Panc1 (cell line): ENCODE measurements at regions not wholly inside any gene's neighbourhood (a gene's known extent, or its start where the extent isn't known, plus 50 kb on each side); places are given as distances from the start of the nearest gene placed in this dataset.
"Not testable (repeated sequence)": the region's sequence is repeated elsewhere in the genome, so short reads cannot be mapped to it uniquely, and the experiment has no call there.

ENCODE experiments used
- ATAC-seq: fragments of 200-7000 bp; cut with Tn5 transposase; 2 replicates; pipeline ENCODE4 v1.9.1; 2020; ENCODE audit warnings: mild to moderate bottlenecking, moderate library complexity
- BruUV-seq: library from RNA; stranded (reverse); fragments of 400-500 nt; replicated peaks from 2 replicates; lab custom pipeline; 2021; lab: Mats Ljungman, UMichigan
- CTCF ChIA-PET: fragments of 300-600 bp; sonication (Branson Sonifier 250); formaldehyde crosslinking; loops from one replicate; lab custom pipeline; 2022; ENCODE audit warnings: antibody characterized with exemption; lab: Charles Lee
- POLR2A ChIA-PET: fragments of 300-600 bp; sonication (Branson Sonifier 250); formaldehyde crosslinking; loops from one replicate; lab custom pipeline; 2022; ENCODE audit warnings: antibody characterized with exemption; lab: Charles Lee
- DNase-seq: peaks from one replicate; pipeline ENCODE4 v3.0.0-alpha.2; 2010; ENCODE audit warnings: low read depth, low spot score
- H3K27ac ChIP-seq: 2 replicates; pipeline ENCODE4 v1.5.1; 2011; ENCODE audit warnings: mild to moderate bottlenecking, low read length, inconsistent platforms
- H3K27me3 ChIP-seq: fragments of 200-500 bp; sonication (Bioruptor generic); 2 replicates; pipeline ENCODE4 v1.6.0; 2014; ENCODE audit warnings: low read length, inconsistent platforms; ENCODE audit not compliant: control insufficient read depth, insufficient read depth
- H3K36me3 ChIP-seq: fragments of 200-500 bp; sonication (Bioruptor generic); 2 replicates; pipeline ENCODE4 v1.5.1; 2014; ENCODE audit warnings: inconsistent platforms, mild to moderate bottlenecking, low read length, moderate library complexity; ENCODE audit not compliant: control insufficient read depth, insufficient read depth
- H3K4me1 ChIP-seq: 2 replicates; pipeline ENCODE4 v1.5.1; 2011; ENCODE audit warnings: inconsistent platforms, mild to moderate bottlenecking, low read length, moderate library complexity; ENCODE audit not compliant: control insufficient read depth, insufficient read depth
- H3K4me3 ChIP-seq, 2 experiments: 2 replicates each; pipeline ENCODE4 v1.5.1; 2011 to 2012; ENCODE audit warnings: low read depth in 2 of 2, low read length in 2 of 2, mild to moderate bottlenecking in 2 of 2, inconsistent platforms in 1 of 2, moderate library complexity in 1 of 2
- H3K9me3 ChIP-seq: fragments of 200-500 bp; sonication (Bioruptor generic); 2 replicates; pipeline ENCODE4 v1.5.1; 2014; ENCODE audit warnings: low read depth, mild to moderate bottlenecking, inconsistent platforms, low read length, moderate library complexity; ENCODE audit not compliant: control insufficient read depth, insufficient read depth
- POLR2AphosphoS5 ChIP-seq: IDR thresholded peaks from 2 replicates; pipeline ENCODE4 v1.6.1; 2012; ENCODE audit warnings: mild to moderate bottlenecking, low read depth, low read length, moderate library complexity
- SIN3A ChIP-seq: IDR thresholded peaks from 2 replicates; pipeline ENCODE4 v1.6.1; 2012; ENCODE audit warnings: low read depth, mild to moderate bottlenecking, low read length, moderate library complexity, borderline replicate concordance; ENCODE audit not compliant: insufficient read depth
- TCF7L2 ChIP-seq: IDR thresholded peaks from 2 replicates; pipeline ENCODE4 v1.6.1; 2011; ENCODE audit warnings: mild to moderate bottlenecking, low read depth, low read length, inconsistent platforms
- in situ Hi-C: cut with HindIII; loops from 2 replicates; pipeline ENCODE4 v1.10.0; 2016; ENCODE audit warnings: low sequenced_read_pairs, low pct_unique_long_range_greater_than_20kb
- intact Hi-C: fragments of 100-400 bp; cut with micrococcal nuclease; formaldehyde crosslinking; loops from one replicate; pipeline ENCODE4 v1.10.0; 2022; ENCODE audit not compliant: unreplicated experiment
- TF ChIP-seq, protein P1 (sequence below), 2 experiments: IDR thresholded peaks; 2 replicates each; pipeline ENCODE4 v1.6.1; 2011 to 2012; ENCODE audit warnings: low read depth in 2 of 2, control low read depth in 1 of 2, low read length in 1 of 2, mild to moderate bottlenecking in 1 of 2, moderate library complexity in 1 of 2; ENCODE audit not compliant: insufficient read depth in 1 of 2
- TF ChIP-seq, protein P2 (sequence below): fragments of 450-650 bp; IDR thresholded peaks from 2 replicates; pipeline ENCODE4 v1.5.1; 2017; ENCODE audit warnings: mild to moderate bottlenecking

DNA sequence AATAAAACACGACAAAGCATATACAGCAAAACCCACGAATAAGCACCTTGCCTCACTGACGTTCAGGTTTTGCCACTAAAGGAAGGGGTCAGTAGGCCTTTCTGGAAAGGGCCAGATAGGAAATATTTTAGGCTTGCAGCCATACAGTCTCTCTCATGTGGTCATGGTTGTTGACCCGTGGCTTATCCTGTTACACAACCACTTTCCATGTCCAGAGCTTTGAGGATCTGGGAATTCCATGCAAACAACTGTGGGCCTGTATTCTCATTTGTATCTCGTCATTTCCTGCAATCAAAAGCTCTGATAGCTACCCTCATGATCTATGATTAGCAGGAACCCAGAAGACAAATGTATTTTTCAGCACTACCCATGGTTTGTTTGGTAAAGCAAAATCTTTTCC lies 108.3 kb downstream of the DRD1 start:
- TF ChIP-seq, protein P1, sequence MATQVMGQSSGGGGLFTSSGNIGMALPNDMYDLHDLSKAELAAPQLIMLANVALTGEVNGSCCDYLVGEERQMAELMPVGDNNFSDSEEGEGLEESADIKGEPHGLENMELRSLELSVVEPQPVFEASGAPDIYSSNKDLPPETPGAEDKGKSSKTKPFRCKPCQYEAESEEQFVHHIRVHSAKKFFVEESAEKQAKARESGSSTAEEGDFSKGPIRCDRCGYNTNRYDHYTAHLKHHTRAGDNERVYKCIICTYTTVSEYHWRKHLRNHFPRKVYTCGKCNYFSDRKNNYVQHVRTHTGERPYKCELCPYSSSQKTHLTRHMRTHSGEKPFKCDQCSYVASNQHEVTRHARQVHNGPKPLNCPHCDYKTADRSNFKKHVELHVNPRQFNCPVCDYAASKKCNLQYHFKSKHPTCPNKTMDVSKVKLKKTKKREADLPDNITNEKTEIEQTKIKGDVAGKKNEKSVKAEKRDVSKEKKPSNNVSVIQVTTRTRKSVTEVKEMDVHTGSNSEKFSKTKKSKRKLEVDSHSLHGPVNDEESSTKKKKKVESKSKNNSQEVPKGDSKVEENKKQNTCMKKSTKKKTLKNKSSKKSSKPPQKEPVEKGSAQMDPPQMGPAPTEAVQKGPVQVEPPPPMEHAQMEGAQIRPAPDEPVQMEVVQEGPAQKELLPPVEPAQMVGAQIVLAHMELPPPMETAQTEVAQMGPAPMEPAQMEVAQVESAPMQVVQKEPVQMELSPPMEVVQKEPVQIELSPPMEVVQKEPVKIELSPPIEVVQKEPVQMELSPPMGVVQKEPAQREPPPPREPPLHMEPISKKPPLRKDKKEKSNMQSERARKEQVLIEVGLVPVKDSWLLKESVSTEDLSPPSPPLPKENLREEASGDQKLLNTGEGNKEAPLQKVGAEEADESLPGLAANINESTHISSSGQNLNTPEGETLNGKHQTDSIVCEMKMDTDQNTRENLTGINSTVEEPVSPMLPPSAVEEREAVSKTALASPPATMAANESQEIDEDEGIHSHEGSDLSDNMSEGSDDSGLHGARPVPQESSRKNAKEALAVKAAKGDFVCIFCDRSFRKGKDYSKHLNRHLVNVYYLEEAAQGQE (IDR thresholded peaks at IDR 0.05; ENCODE audit: insufficient read depth in 1 of 2, low read depth in 2 of 2, low read length in 1 of 2), result no peak
- TF ChIP-seq POLR2AphosphoS5 (no peak), TCF7L2 (no peak), SIN3A (no peak)
- TF ChIP-seq, protein P2, sequence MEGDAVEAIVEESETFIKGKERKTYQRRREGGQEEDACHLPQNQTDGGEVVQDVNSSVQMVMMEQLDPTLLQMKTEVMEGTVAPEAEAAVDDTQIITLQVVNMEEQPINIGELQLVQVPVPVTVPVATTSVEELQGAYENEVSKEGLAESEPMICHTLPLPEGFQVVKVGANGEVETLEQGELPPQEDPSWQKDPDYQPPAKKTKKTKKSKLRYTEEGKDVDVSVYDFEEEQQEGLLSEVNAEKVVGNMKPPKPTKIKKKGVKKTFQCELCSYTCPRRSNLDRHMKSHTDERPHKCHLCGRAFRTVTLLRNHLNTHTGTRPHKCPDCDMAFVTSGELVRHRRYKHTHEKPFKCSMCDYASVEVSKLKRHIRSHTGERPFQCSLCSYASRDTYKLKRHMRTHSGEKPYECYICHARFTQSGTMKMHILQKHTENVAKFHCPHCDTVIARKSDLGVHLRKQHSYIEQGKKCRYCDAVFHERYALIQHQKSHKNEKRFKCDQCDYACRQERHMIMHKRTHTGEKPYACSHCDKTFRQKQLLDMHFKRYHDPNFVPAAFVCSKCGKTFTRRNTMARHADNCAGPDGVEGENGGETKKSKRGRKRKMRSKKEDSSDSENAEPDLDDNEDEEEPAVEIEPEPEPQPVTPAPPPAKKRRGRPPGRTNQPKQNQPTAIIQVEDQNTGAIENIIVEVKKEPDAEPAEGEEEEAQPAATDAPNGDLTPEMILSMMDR, result no peak
- Histone ChIP-seq H3K9me3 (no peaks in the 10 kb centered on the region), H3K4me1 (no peaks in the 10 kb centered on the region), H3K36me3 (no peaks in the 10 kb centered on the region), H3K27ac (no peak overlapping the region), H3K27me3 (no peaks in the 10 kb centered on the region), H3K4me3 (no peak overlapping the region)
- intact Hi-C loops (no loop called here), in situ Hi-C loops (no loop called here)
- DNase-seq (no peak), ATAC-seq (no peak)
- BruUV-seq, result no TSS peak
- POLR2A ChIA-PET, result interaction anchor here (0.6 kb wide), 1 partner anchor 172 kb away, joined by 10 read pairs; no protein-coding TSS in a partner anchor
- CTCF ChIA-PET, result interaction anchor here (0.6 kb wide), 1 partner anchor 379 kb away, joined by 3 read pairs; no protein-coding TSS in a partner anchor

DNA sequence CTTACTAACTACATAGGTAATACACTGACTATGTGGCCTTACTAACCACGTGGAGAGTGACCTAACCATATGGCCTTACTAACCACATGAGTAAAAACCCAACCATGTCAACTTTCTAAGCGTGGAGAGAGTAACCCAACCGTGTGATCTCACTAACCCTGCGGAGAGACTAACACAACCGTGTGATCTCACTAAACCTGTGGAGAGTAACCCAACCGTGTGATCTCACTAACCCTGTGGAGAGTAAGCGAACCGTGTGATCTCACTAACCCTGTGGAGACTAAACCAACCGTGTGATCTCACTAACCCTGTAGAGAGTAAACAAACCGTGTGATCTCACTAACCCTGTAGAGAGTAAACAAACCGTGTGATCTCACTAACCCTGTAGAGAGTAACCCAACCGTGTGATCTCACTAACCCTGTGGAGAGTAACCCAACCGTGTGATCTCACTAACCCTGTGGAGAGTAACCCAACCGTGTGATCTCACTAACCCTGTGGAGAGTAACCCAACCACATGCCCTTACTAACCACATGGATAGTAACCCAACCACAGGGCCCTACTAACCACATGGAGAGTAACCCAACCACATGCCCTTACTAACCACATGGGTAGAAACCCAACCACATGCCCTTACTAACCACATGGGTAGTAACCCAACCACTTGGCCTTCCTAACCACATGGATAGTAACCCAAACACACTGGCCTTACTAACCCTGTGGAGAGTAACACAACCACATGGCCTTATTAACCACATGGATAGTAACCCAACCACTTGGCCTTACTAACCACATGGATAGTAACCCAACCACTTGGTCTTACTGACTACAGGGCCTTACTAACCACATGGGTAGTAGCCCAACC lies 112.6 kb downstream of the DRD1 start:
- DNase-seq, H3K36me3 ChIP-seq, CTCF ChIA-PET, H3K4me3 ChIP-seq, POLR2A ChIA-PET, H3K27me3 ChIP-seq, H3K27ac ChIP-seq, BruUV-seq, H3K9me3 ChIP-seq, ATAC-seq, H3K4me1 ChIP-seq, intact Hi-C loops, in situ Hi-C loops: not testable (repeated sequence)

DNA sequence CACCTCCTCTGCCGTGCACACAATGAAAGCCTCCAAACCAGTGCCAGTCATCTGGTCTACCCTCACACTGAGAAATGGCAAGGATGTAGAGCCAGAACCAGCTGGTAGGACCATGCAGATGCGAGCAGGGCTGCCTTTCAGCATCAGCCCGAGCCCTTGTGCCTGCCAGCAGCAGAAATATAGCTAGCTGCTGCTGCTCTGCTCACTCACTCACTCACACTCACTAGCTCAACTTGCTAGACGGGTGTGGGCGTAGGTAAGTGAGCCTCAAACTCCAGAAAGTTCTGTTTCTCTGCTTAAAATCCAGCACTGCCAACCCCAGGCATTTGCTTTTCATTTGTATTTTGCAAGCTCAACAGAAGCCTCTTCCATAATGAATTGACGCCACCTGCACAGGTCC lies 114.0 kb downstream of the DRD1 start:
- in situ Hi-C loops (no loop called here), intact Hi-C loops (no loop called here)
- no peaks in the 10 kb centered on the region for H3K27me3 ChIP-seq
- BruUV-seq, result no TSS peak
- POLR2A ChIA-PET, result no interaction called here
- DNase-seq (no peak), ATAC-seq (no peak)
- H3K9me3 ChIP-seq, result no peaks in the 10 kb centered on the region
- CTCF ChIA-PET, result no interaction called here
- no peaks in the 10 kb centered on the region for H3K4me1 ChIP-seq
- TF ChIP-seq, protein P1 (IDR thresholded peaks at IDR 0.05; ENCODE audit: insufficient read depth in 1 of 2, low read depth in 2 of 2, low read length in 1 of 2), result no peak
- TF ChIP-seq SIN3A (no peak), POLR2AphosphoS5 (no peak), TCF7L2 (no peak)
- TF ChIP-seq, protein P2, result no peak
- H3K4me3 ChIP-seq, result no peak overlapping the region
- H3K27ac ChIP-seq, result no peak overlapping the region
- H3K36me3 ChIP-seq, result no peaks in the 10 kb centered on the region
